Head of caudate nucleus (tissue), 42 donors: ENCODE measurements at regions not wholly inside any gene's neighbourhood (a gene's known extent, or its start where the extent isn't known, plus 50 kb on each side); places are given as distances from the start of the nearest gene placed in this dataset.

Experiments
- DNase-seq, 42 donors: peaks; one replicate each; pipeline versions ENCODE4 v3.0.0 to v3.0.0-alpha.2; 2020 to 2021; ENCODE audit warnings: mixed read lengths in 7 of 42
- intact Hi-C: fragments of 100-400 bp; cut with DNase I; formaldehyde crosslinking; loops from one replicate; pipeline ENCODE4 v1.15.0; 2022

DNA sequence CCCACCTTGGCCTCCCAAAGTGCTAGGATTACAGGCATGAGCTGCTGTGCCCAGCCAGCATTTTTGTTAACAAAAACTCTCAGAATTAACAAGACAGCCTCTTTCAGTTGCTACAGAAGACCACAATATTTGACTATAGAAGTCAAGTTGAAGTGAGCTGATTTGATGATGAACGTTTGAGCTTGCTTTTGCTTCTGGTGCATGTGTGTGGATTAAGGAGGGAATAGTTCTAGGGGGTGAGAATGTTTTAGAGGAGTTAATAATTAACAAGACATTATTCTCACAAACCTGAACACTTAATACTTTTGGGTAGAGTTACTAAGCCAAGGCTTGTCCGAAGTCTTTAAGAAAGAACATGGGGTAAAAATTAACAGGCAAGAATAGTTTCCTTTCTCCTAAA, 191.6 kb downstream of the TENT4A start:
- intact Hi-C loops, result no loop called here
- DNase-seq, result no peak

DNA sequence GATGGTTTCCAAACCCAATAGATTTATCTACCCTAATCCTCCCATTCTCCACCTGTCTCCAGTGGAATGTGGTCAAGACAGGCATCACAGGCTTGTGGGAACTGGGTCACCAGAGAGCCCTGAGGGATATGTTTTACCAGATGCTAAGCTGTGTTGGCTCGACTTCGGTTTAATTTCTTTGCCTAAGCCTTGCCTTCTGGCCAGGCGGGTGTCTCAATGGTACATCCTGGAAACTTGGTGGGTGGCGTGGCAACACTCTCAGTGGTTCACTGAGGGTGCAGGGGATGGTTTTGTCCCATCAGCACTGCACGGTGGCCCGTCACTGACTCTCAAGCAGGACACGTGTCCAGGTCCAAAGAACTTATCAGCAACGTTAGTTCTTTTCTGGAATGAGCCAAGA, 192.2 kb downstream of the TENT4A start:
- no peak for DNase-seq
- intact Hi-C loops, result no loop called here

DNA sequence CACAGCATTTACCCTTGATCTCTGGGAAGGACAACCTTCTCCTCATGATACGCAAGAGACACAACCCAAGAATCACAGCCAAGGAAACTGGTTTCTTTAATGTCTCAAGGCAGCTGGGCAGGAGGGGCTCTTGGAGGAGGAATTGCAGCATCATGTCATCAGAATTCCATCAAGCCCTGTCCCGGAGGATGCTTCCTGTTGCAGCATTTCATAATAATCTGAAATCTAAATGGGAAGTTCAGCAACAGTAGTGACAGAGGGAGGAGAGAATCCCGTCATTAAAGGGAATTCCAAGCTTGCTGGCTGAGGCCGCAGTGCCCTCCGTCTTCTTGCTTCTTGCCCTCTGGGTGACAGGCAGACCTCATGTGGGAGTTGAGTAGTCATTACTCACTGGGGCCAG, 192.7 kb downstream of the TENT4A start:
- intact Hi-C loops, result no loop called here
- DNase-seq, result no peak

DNA sequence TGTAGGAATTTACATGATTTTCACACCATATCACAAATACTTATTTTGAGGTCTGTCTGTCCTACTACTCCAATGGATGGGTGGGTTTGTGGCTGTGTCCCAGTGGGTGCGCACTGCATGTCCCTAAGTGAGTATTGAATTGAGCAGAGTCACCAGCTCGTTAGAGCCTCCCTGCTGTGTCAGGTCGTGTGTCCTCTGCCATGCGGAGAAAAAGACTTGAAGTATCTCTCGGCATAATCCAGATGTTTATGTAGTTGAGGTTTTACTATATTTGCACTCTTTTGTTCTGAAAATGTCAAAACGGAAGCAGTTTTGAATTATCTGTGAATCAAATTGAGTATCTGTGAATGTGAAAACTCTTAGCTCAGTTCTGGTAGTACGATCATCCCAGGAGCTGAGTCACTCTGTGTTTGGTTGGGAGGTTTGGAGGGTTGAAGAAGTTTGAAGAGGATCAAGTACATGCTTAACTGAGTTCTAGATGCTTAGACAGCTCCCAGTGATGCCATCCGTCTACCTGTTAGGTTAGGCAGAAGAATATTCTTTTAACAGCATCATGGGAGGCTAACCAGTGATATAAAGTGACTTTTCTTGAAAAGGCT, 194.2 kb downstream of the TENT4A start:
- no peak for DNase-seq
- intact Hi-C loops, result no loop called here

DNA sequence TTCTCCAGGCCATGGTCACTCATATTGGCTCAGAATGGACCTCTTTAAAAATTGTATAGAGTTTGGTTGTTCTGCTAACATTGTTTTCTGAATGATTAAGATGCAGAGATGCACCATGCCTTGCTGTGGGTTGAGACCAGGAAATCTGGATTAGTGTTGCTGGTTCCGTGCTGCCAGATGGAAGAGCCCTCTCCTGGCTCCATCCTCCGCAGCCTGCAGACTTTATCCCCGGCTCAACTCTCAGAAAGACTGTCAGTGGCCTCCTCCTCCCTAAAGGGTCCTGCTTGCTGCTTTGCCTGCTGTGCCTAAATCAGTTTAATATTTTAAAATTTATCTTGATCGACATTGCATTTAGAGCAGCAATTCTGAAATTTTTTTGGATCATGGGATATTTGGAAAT, 196.7 kb downstream of the TENT4A start:
- intact Hi-C loops, result no loop called here
- no peak for DNase-seq

DNA sequence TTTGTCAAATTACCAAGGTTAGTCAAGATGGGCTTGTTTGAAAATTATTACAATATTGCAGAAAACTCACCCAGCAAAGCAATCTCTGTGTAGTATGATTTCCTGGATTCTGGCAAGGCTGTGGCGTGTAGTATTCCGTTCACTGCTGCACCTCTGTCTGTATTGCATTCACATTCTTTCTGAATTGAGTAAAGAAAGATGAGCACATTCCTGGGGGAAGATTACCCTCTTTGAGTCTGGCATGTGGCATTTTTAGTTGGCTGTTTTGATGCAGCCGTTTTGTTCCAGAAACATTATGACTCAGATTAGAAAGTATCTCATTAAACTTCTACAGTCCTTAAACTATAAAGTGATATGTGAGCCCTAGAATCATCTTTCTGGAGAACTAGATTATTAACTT, 197.7 kb downstream of the TENT4A start:
- DNase-seq, result no peak
- intact Hi-C loops, result no loop called here

DNA sequence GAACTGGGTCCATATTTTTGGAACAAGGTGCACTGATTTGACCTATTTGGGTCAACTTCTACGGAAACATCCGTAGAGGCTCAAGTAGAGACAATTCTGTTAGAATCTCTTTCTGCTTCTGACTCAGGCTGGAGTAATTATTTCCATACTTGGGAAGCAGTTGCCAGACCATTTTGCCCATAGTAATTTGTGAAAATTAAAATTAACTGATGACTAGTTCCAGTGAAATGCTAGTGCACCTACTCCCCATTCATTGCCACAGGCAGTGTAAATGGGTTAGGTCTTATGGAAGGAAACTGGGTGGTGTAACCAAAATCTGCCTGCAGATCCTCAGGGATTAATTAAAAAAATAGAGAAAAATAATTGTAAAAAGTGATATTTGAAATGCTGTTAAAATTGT, 201.1 kb downstream of the TENT4A start:
- intact Hi-C loops, result no loop called here
- DNase-seq, result no peak

DNA sequence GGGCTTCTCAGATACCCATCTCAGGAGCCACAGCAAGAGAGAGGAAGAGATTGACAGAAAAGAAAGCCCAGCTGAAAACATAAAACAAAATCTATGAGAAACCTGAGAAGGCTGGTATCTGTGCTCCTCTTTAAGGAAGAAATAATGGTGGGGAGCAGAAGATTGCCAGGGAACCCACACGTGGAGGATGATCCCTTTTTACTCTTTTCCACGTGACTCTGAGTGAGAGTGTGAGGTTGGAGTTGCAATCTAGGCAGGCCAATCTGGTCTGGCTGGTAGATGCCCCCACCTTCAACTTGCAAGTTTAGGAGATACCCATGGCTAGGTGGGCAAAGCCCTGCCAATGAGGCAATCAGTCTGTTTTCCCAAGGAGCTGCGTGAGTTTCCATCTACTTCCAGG, 202.3 kb downstream of the TENT4A start:
- DNase-seq, result no peak
- intact Hi-C loops, result no loop called here

DNA sequence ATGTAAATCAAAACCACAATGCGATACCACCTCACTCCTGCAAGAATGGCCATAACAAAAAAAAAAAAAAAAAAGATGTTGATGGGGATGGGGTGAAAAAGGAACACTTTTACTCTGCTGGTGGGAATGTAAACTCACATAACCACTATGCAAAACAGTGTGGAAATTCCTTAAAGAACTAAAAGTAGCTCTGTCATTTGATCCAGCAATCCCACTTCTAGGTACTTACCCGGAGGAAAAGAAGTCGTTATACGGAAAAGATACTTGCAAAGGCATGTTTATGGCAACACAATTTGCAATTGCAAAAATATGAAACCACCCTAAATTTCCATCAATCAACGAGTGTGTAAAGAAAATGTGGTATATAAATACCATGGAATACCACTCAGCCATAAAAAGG, 205.0 kb downstream of the TENT4A start:
- no peak for DNase-seq
- intact Hi-C loops, result no loop called here

DNA sequence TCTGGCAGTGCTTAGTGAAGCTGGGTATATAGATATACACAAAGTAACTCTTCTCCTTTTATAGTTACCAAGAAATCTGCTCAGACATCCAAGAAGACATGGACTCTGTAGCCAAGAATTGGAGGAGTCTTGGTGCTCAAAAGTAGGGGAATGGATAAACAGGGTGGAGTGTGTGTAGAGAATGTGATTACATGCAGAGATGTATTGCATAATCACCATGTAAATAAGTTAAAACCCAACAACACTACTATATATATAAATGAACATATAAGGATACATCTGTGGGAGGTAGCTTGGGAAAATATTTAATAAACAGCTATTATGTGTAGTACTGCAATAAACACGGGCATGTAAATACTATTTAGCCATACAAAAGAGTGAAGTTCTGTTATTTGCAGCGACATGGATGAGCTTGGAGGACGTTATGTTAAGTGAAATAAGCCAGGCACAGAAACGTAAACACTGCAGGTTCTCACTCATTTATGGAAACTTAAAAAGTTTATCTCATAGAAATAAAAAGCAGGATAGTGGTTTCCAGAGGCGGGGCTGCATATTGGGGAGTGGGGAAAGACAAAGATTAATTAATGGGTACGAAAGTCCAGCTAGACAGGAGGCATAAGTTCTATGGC, 207.5 kb downstream of the TENT4A start:
- intact Hi-C loops, result no loop called here
- DNase-seq, result no peak

DNA sequence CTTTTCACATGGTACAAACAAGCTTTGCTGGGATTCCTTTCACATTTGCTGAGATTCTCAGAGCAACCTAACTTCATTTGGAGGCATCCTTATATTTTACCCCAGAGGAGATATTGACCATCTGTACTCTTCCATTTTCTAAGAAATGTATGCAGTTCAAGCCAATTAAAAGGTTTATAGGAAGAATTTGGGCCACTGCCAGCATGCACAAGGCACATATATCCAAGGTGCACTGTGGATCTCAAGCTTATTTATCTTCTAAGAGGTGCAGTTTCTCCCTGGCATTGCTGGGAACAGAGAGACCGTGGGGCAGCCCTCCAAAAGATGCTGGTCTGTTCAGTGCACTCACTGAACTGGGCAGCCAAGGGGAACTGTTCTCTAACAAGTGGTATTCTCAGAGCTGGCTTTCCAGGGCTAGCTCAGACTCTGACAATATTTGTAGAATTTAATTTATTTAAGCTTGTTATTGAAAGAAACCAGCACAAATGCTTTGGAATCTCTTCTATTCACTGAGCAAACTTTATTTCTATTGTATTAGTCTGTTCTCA, 213.3 kb downstream of the TENT4A start:
- DNase-seq, result no peak
- intact Hi-C loops, result no loop called here

DNA sequence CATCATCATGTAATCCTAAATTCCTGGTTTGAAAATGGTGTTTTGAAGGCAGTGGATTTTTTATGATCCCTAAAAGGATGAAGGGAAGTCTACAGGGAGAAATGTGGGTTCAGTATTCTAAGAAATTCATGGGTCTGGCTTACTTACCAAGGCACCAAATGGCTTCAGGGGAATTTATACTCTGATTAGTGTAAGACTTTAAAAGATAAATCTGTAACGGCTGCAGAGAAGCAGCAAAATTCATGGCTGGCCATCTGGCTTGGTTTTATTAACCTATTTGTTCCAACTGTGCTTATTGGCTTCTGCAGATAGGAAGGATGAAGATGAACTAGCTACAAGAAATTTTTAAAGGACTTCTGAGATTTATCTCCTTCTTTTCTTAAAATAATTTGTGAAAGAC, 222.8 kb downstream of the TENT4A start:
- DNase-seq, result no peak
- intact Hi-C loops, result no loop called here

DNA sequence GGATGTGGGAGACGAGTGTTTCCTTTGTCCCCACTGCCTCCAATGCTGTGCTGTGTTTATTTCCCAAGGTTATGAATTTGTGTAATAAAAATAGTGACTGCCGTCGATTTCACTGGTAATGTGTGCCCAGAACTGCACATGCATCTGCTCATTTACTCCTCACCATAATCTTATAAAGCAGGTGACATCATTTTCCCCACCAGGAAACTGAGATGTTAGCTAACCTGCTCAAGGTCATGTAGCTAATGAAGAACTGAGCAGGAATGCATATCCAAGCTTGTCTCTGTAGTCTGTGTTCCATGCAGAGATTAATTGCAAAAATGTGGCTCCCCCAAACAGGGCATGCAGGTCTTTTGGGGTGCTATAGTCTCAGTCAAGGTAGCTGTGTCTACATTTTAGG, 224.4 kb downstream of the TENT4A start:
- intact Hi-C loops, result no loop called here
- DNase-seq, result no peak

DNA sequence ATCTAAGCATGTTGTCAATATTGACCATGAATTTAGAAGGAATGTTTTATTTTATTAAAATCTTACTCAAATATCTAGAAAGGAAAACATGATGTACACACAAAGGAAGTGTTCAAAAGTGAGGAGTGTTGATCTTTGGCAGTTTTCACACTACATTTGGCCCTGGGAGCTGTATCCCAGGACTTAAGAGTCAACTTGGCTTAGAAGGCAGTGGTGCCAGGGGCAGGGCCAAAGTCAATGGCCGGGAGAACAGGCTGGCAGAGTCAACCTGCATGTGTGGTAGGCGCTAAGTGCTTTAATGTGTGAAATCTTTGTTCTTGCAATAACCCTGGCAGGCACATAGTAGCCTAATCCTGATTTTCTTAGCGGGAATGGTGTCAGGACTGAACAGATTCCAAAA, 228.4 kb downstream of the TENT4A start:
- intact Hi-C loops, result no loop called here
- DNase-seq, result no peak

DNA sequence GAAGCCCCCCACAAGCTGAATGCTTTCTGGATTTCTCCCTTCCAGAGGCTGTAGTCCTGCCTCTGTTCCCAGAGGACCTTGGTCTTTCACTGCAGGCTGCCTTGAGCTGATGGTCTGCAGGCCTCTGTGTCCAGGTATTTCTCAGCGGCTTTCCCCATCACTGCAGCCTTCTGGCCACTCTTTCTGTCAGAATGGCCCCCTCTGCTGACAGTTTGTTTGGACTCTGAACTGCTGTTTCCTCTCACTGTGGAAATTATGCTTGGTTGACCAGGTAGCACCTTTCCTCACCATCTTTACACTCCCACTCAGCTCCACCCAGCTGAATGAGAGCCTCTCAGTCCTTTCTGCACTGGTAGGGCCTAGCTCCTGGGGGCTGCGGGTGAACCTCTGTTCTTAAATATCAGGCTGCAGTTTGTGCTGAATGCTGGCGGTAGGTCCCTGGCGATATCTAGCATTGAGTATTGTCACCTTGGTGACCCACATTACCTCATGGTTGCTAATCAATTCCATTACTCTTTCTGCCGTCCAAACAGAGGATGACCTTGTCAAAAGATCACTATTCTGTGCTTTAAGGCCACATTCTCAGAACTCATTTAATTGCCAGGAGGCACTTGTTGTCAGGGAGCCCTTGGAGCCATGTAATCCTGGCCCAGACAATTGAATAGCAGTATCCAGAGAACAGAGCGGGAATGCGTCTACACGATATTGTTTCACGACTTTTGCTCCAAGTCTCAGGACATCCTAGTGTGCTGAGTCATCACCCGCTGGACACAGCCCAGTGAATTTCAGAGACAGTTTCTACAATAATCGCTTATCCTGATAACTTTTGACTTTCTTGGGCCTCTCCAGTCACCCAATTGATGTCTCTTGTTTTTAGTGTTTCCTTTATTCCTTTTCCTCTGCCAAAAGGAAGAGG, 230.2 kb downstream of the TENT4A start:
- no peak for DNase-seq
- intact Hi-C loops, result no loop called here

DNA sequence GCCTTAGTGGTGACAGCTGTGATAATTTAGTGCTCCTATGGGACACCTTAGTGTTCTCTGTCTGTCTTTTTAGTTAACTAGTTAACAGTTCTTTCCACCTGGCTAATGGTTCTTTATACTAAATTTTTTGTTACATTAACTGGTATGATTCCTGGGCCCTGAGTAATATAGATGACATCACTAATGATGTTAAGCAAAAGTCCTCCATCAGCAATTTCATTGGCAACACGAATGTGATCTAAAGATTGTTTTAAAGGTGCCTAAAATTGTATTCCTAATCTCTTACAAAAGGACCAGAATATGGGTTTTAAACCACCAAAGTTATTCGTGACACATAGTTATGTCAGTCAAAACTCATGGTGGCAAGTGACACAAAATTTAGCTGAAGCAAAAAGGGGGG, 235.3 kb downstream of the TENT4A start:
- DNase-seq, result no peak
- intact Hi-C loops, result no loop called here

DNA sequence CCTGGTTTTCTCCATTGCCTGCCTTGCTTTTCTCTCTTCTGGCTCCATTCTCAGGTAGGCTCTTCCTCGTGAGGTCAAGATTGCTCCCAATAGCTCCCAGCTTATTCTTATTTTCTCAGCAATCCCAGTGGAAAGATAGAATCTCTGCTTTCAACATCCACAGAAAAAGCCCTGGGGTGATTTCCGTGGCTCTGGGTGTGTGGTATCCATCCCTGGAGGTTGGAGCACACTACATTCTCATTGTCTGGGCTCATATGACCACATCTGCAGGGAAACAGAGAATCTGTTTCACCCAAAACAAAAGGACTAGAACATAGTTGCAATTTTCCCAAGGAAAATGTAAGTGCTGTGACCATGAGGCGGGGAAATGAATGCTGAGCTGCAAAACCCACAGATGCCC, 236.0 kb downstream of the TENT4A start:
- intact Hi-C loops, result no loop called here
- DNase-seq, result no peak

DNA sequence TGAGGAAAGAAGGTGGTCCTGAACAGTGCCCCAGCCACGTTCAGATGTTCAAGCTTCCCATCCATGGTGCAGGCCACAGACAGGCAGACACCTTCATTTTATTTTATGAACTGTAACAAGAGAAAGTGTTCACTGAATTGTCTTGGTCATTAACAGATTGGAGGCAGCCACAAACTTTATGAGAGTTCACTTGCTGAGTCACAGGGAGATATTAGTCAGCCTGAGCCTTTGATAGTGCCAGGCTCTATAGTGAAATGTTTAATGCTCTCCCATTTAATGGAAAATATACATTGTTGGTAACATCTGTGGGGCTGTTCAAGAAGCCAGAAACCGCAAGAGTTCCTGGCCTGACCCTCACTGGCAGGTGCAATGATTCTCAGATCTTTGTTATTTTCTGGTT, 237.0 kb downstream of the TENT4A start:
- intact Hi-C loops, result no loop called here

DNA sequence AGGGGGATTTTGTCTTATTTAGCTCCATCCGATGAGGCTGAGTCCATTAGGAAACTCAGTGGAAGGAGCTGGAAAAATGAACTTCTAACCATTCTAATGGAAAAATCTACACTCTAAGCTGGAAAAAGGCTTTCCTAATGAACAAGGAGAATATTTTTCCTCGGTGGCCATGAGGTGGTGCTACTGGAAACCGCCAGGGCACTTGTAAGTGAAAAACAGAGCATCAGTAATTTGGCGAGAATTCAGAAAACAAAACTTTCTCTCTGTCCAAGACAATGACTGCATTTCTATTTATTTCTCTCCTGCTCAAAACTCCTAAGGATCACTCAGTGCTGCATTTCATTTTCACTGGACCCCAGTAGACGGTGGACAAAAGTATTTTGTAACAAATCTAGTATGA, 237.6 kb downstream of the TENT4A start:
- intact Hi-C loops, result no loop called here
- peak in 1 of 42 donors; percentile 13 for DNase-seq

More for the DNA sequence above, 237.0 kb downstream of the TENT4A start:
- no peak for DNase-seq

DNA sequence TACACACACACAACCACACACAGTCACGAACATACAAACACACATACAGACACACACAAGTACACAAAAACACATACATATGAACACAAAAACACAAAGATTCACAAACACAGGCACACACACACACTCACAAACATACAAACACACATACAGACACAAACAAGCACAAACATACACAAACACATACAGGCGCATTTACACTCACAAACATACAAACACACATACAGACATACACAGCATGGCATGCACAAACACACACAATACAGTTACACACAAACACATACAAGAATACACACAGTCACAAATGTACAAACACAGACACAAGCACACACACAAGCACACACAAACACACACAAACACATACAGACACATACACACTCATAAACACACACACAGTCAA, 247.9 kb downstream of the TENT4A start:
- no peak for DNase-seq
- intact Hi-C loops, result no loop called here
